NT2/D1 (cell line): ENCODE measurements at regions not wholly inside any gene's neighbourhood (a gene's known extent, or its start where the extent isn't known, plus 50 kb on each side); places are given as distances from the start of the nearest gene placed in this dataset.

Experiments
- SUZ12 ChIP-seq: IDR thresholded peaks from 2 replicates; pipeline ENCODE4 v1.6.1; 2011; ENCODE audit not compliant: insufficient read length, insufficient read depth; ENCODE audit errors: extremely low read depth
- YY1 ChIP-seq: IDR thresholded peaks from 2 replicates; pipeline ENCODE4 v1.6.1; 2011; ENCODE audit not compliant: insufficient read length, insufficient read depth
- ZNF274 ChIP-seq: IDR thresholded peaks from 2 replicates; pipeline ENCODE4 v1.6.1; 2011; ENCODE audit warnings: mild to moderate bottlenecking, low read depth, low read length

GRCh38 chr15:58246041-58246440 lies 107.9 kb downstream of the AQP9 start:
- TF ChIP-seq ZNF274 (no peak), YY1 (no peak), SUZ12 (no peak)
